ENCODE measurements at regions not wholly inside any gene's neighbourhood (a gene's known extent, or its start where the extent isn't known, plus 50 kb on each side); places are given as distances from the start of the nearest gene placed in this dataset.

GRCh38 chr20:22381812-22382416, 202.5 kb downstream of the FOXA2 start:
- BruUV-seq (replicated peaks), result no TSS peak
- Histone ChIP-seq H3K9me3 (ENCODE audit: low read length) (no peaks in the 10 kb centered on the region), H3K27me3 (ENCODE audit: control insufficient read depth in 1 of 2, insufficient read depth in 2 of 2, low read length in 2 of 2) (peaks cover 0 to 40% of the 10 kb centered on the region in 2 experiments; a peak in 3 of 5 replicates), H4K20me1 (ENCODE audit: insufficient read depth, low read length) (no peaks in the 10 kb centered on the region), H3K4me1 (ENCODE audit: insufficient read depth, low read length) (peaks cover 17% of the 10 kb centered on the region), H3K79me2 (ENCODE audit: insufficient read depth, low read length) (no peaks in the 10 kb centered on the region), H3K36me3 (replicated peaks in 1 of 2; ENCODE audit: control insufficient read depth in 1 of 2, insufficient read depth in 2 of 2, low read length in 2 of 2) (no peaks in the 10 kb centered on the region), H3K27ac (ENCODE audit: extremely low read length, insufficient read depth, low read length) (no peak overlapping the region), H2AFZ (ENCODE audit: low read length) (no peak overlapping the region), H3K4me3 (replicated peaks in 1 of 3; ENCODE audit: insufficient read depth in 1 of 3, low read depth in 2 of 3, low read length in 3 of 3) (no peak overlapping the region), H3K4me2 (ENCODE audit: low read depth, low read length) (no peak overlapping the region), H3K9ac (ENCODE audit: insufficient read depth, low read depth, low read length) (no peak overlapping the region)
- in situ Hi-C loops (cut with HindIII; ENCODE audit: extremely low pct_ligation_motif_present, low pct_unique_long_range_greater_than_20kb) (no loop called here), intact Hi-C loops (cut with micrococcal nuclease; ENCODE audit: unreplicated experiment) (no loop called here)
- DNase-seq (ENCODE audit: low spot score) (no peak), ATAC-seq (no peak), FAIRE-seq (no peak)
- TF ChIP-seq SMAD3 (CRISPR knock-in tag; IDR thresholded peaks at IDR 0.05) (no peak), ZNF512 (CRISPR knock-in tag; IDR thresholded peaks at IDR 0.05) (no peak), ZUFSP (CRISPR knock-in tag; IDR thresholded peaks at IDR 0.05; ENCODE audit: borderline replicate concordance) (no peak)
- TF ChIP-seq, protein P1, sequence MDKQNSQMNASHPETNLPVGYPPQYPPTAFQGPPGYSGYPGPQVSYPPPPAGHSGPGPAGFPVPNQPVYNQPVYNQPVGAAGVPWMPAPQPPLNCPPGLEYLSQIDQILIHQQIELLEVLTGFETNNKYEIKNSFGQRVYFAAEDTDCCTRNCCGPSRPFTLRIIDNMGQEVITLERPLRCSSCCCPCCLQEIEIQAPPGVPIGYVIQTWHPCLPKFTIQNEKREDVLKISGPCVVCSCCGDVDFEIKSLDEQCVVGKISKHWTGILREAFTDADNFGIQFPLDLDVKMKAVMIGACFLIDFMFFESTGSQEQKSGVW (CRISPR knock-in tag; IDR thresholded peaks at IDR 0.05; ENCODE audit: borderline replicate concordance), result no peak
- TF ChIP-seq, protein P2, sequence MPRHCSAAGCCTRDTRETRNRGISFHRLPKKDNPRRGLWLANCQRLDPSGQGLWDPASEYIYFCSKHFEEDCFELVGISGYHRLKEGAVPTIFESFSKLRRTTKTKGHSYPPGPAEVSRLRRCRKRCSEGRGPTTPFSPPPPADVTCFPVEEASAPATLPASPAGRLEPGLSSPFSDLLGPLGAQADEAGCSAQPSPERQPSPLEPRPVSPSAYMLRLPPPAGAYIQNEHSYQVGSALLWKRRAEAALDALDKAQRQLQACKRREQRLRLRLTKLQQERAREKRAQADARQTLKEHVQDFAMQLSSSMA (CRISPR knock-in tag; IDR thresholded peaks at IDR 0.05), result no peak
- 7% methylated on average over 4 of the region's 4 CpGs for WGBS (ENCODE audit: low lambda C conversion rate)
- ChIA-PET POLR2A (no interaction called here), CTCF (ENCODE audit: low intra/inter-chr PET ratio, low total read pairs) (no interaction called here)

Measured in HepG2 (cell line).